Neuronal stem cell (in vitro differentiated cells): ENCODE measurements at regions not wholly inside any gene's neighbourhood (a gene's known extent, or its start where the extent isn't known, plus 50 kb on each side); places are given as distances from the start of the nearest gene placed in this dataset.

Experiments
- DNase-seq: peaks from one replicate; pipeline ENCODE4 v3.0.0-alpha.2; 2013; ENCODE audit warnings: low spot score
- H2AFZ ChIP-seq: one replicate; pipeline ENCODE4 v1.6.1; 2013; ENCODE audit warnings: mild to moderate bottlenecking, low read length, inconsistent platforms
- H2AK5ac ChIP-seq: 2 replicates; pipeline ENCODE4 v1.6.1; 2013; ENCODE audit warnings: low read depth, mild to moderate bottlenecking, inconsistent platforms, low read length, moderate library complexity, mixed read lengths
- H2BK120ac ChIP-seq: 2 replicates; pipeline ENCODE4 v1.6.1; 2013; ENCODE audit warnings: low read depth, mild to moderate bottlenecking, inconsistent platforms, low read length, moderate library complexity, mixed read lengths
- H2BK12ac ChIP-seq: one replicate; pipeline ENCODE4 v1.6.1; 2013; ENCODE audit warnings: low read length, inconsistent platforms
- H2BK15ac ChIP-seq: 2 replicates; pipeline ENCODE4 v1.6.1; 2013; ENCODE audit warnings: mild to moderate bottlenecking, low read length, inconsistent platforms, mixed read lengths
- H2BK5ac ChIP-seq: one replicate; pipeline ENCODE4 v1.6.1; 2013; ENCODE audit warnings: inconsistent platforms, mild to moderate bottlenecking, low read length, moderate library complexity
- H3K14ac ChIP-seq: one replicate; pipeline ENCODE4 v1.6.1; 2013; ENCODE audit warnings: low read length, inconsistent platforms
- H3K18ac ChIP-seq: 2 replicates; pipeline ENCODE4 v1.6.1; 2013; ENCODE audit warnings: low read length, inconsistent platforms
- H3K23ac ChIP-seq: 2 replicates; pipeline ENCODE4 v1.6.1; 2013; ENCODE audit warnings: low read depth, mild to moderate bottlenecking, mixed read lengths, low read length, inconsistent platforms; ENCODE audit not compliant: poor library complexity
- H3K27ac ChIP-seq: replicated peaks from 3 replicates; pipeline ENCODE4 v1.5.1; 2013; ENCODE audit warnings: low read length, inconsistent platforms
- H3K27me3 ChIP-seq, 3 experiments: 2 replicates each; pipeline ENCODE4 v1.6.1; 2013; ENCODE audit warnings: low read length in 3 of 3, mild to moderate bottlenecking in 2 of 3, inconsistent platforms in 1 of 3, low read depth in 1 of 3, mixed read lengths in 1 of 3, moderate library complexity in 1 of 3; ENCODE audit not compliant: control insufficient read depth in 3 of 3, insufficient read depth in 3 of 3
- H3K36me3 ChIP-seq, 2 donors: replicated peaks in 1 of 2; 2 replicates each; pipeline ENCODE4 v1.6.1; 2013; ENCODE audit warnings: low read length in 2 of 2; ENCODE audit not compliant: control insufficient read depth in 2 of 2, insufficient read depth in 2 of 2
- H3K4ac ChIP-seq: 2 replicates; pipeline ENCODE4 v1.6.1; 2013; ENCODE audit warnings: inconsistent platforms, mild to moderate bottlenecking, low read length, moderate library complexity
- H3K4me1 ChIP-seq, 2 donors: 1 replicate in 1 of 2; 2 replicates in 1 of 2; pipeline ENCODE4 v1.6.1; 2013; ENCODE audit warnings: low read length in 2 of 2, low read depth in 1 of 2; ENCODE audit not compliant: control insufficient read depth in 2 of 2, insufficient read depth in 1 of 2
- H3K4me2 ChIP-seq: one replicate; pipeline ENCODE4 v1.6.1; 2013; ENCODE audit warnings: mild to moderate bottlenecking, low read length, inconsistent platforms; ENCODE audit not compliant: insufficient read depth, poor library complexity, severe bottlenecking
- H3K4me3 ChIP-seq, 2 donors: 2 replicates each; pipeline ENCODE4 v1.5.1; 2013; ENCODE audit warnings: low read length in 2 of 2, mild to moderate bottlenecking in 2 of 2, inconsistent platforms in 1 of 2, moderate library complexity in 1 of 2
- H3K79me1 ChIP-seq: one replicate; pipeline ENCODE4 v1.6.1; 2013; ENCODE audit warnings: low read depth, mild to moderate bottlenecking, inconsistent platforms, low read length, moderate library complexity
- H3K9ac ChIP-seq: one replicate; pipeline ENCODE4 v1.6.1; 2013; ENCODE audit warnings: mild to moderate bottlenecking, low read depth, low read length, inconsistent platforms; ENCODE audit not compliant: poor library complexity
- H3K9me3 ChIP-seq, 2 donors: replicated peaks in 1 of 2; 2 replicates each; pipeline versions ENCODE3 to v1.6.1; 2013; ENCODE audit warnings: low read length in 2 of 2, mild to moderate bottlenecking in 2 of 2, inconsistent platforms in 1 of 2, low read depth in 1 of 2, mixed read lengths in 1 of 2, moderate library complexity in 1 of 2; ENCODE audit not compliant: control insufficient read depth in 2 of 2, insufficient read depth in 1 of 2
- H4K8ac ChIP-seq: one replicate; pipeline ENCODE4 v1.6.1; 2013; ENCODE audit warnings: low read depth, mild to moderate bottlenecking, inconsistent platforms, low read length, moderate library complexity
- H4K91ac ChIP-seq: one replicate; pipeline ENCODE4 v1.6.1; 2013; ENCODE audit warnings: low read length, low read depth, mild to moderate bottlenecking, inconsistent platforms; ENCODE audit not compliant: poor library complexity
- WGBS, 2 donors: extraction: QIAGEN DNeasy Blood & Tissue Kit; methylation state at CpG; one replicate each; pipeline ENCODE4 v1.1.7; 2013; ENCODE audit warnings: missing lambda C conversion rate in 2 of 2, mixed read lengths in 1 of 2; ENCODE audit not compliant: insufficient read length in 2 of 2, insufficient replicate concordance in 1 of 2; ENCODE audit errors: extremely low coverage in 2 of 2; 5-methylcytosine and 5-hydroxymethylcytosine counted together

DNA sequence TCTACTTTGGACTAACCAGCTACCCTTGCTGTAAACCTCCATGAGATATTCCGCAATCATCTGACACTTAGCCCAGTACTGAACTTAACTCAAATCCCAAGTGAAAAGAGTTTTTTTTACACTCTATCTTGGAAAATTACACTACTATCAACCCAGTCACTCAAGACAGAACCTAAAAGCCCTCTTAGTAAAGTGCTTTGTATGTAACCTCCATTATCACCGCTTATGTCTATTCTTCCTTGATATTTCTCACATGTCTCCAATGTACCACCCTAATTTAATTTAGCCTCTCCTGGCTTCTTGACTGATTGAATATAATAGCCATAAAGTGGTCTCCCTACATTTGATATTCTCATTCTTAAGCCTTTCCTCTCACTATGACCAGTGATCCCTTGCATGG is 168.8 kb upstream of the SYT1 start:
- Histone ChIP-seq H2BK120ac (no peak overlapping the region), H2BK5ac (no peak overlapping the region), H4K8ac (no peak overlapping the region), H3K36me3 (no peaks in the 10 kb centered on the region), H3K14ac (no peak overlapping the region), H3K23ac (no peak overlapping the region), H3K4ac (no peak overlapping the region), H2BK12ac (no peak overlapping the region), H3K27ac (no peak overlapping the region), H3K27me3 (no peaks in the 10 kb centered on the region), H3K4me1 (no peaks in the 10 kb centered on the region), H2AFZ (no peak overlapping the region), H3K4me3 (no peak overlapping the region), H3K9ac (no peak overlapping the region), H2AK5ac (no peak overlapping the region), H4K91ac (no peak overlapping the region), H3K79me1 (no peaks in the 10 kb centered on the region), H2BK15ac (no peak overlapping the region), H3K9me3 (no peaks in the 10 kb centered on the region), H3K18ac (no peak overlapping the region), H3K4me2 (no peak overlapping the region)
- WGBS, 2 donors = no CpG with 5 or more reads among the region's 2 CpGs
- no peak for DNase-seq

GRCh38 chr12:78696267-78696666 is 168.3 kb upstream of the SYT1 start:
- Histone ChIP-seq H3K9me3 (no peaks in the 10 kb centered on the region), H2BK5ac (no peak overlapping the region), H3K27ac (no peak overlapping the region), H3K14ac (no peak overlapping the region), H3K4me3 (no peak overlapping the region), H2BK15ac (no peak overlapping the region), H3K79me1 (no peaks in the 10 kb centered on the region), H3K9ac (no peak overlapping the region), H3K27me3 (no peaks in the 10 kb centered on the region), H3K4me2 (no peak overlapping the region), H2AK5ac (no peak overlapping the region), H4K8ac (no peak overlapping the region), H2AFZ (no peak overlapping the region), H3K4me1 (no peaks in the 10 kb centered on the region), H2BK12ac (no peak overlapping the region), H3K36me3 (no peaks in the 10 kb centered on the region), H3K18ac (no peak overlapping the region), H3K4ac (no peak overlapping the region), H2BK120ac (no peak overlapping the region), H3K23ac (no peak overlapping the region), H4K91ac (no peak overlapping the region)
- DNase-seq = no peak
- no CpG with 5 or more reads among the region's 2 CpGs for WGBS, 2 donors

- WGBS, 2 donors = no CpG with 5 or more reads among the region's 2 CpGs
- no peak for DNase-seq
- Histone ChIP-seq H3K36me3 (no peaks in the 10 kb centered on the region), H3K27me3 (no peaks in the 10 kb centered on the region), H4K8ac (no peak overlapping the region), H4K91ac (no peak overlapping the region), H3K9ac (no peak overlapping the region), H2BK120ac (no peak overlapping the region), H2AK5ac (no peak overlapping the region), H3K4me3 (no peak overlapping the region), H3K9me3 (no peaks in the 10 kb centered on the region), H2AFZ (no peak overlapping the region), H3K4me1 (no peaks in the 10 kb centered on the region), H3K27ac (no peak overlapping the region), H3K18ac (no peak overlapping the region), H3K4me2 (no peak overlapping the region), H3K79me1 (no peaks in the 10 kb centered on the region), H2BK12ac (no peak overlapping the region), H3K4ac (no peak overlapping the region), H3K14ac (no peak overlapping the region), H2BK5ac (no peak overlapping the region), H3K23ac (no peak overlapping the region), H2BK15ac (no peak overlapping the region)
Measured at GRCh38 chr12:78697817-78698415, 166.7 kb upstream of the SYT1 start.

DNA sequence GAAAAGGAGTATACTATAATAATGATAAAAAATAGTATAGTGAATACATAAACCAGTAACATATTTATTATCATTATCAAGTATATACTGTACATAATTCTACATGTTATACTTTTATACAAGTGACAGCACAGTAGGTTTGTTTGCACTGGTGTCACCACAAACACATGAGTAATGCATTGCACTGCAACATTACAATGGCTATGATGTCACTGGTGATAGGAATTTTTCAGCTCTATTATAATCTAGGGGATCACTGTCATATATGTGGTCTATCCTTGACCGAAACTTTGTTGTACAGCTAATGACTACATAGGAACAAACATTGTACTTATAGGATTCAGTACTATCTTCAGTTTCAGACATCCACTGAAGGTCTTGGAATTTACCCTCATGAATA is 165.8 kb upstream of the SYT1 start:
- no peaks in the 10 kb centered on the region for H3K79me1 ChIP-seq

More for the DNA sequence above, 165.8 kb upstream of the SYT1 start:
- Histone ChIP-seq H3K27me3 (no peaks in the 10 kb centered on the region), H2AFZ (no peak overlapping the region), H3K4me3 (no peak overlapping the region), H3K9ac (no peak overlapping the region), H3K23ac (no peak overlapping the region), H2BK15ac (no peak overlapping the region), H3K4me1 (no peaks in the 10 kb centered on the region), H3K14ac (no peak overlapping the region), H3K4me2 (no peak overlapping the region), H3K9me3 (no peaks in the 10 kb centered on the region), H2BK12ac (no peak overlapping the region), H3K27ac (no peak overlapping the region), H3K18ac (no peak overlapping the region), H3K36me3 (no peaks in the 10 kb centered on the region), H2AK5ac (no peak overlapping the region), H4K91ac (no peak overlapping the region), H2BK5ac (no peak overlapping the region), H3K4ac (no peak overlapping the region), H4K8ac (no peak overlapping the region), H2BK120ac (no peak overlapping the region)
- WGBS, 2 donors = no CpG with 5 or more reads among the region's 1 CpG
- DNase-seq = no peak
